ENCODE measurements at regions not wholly inside any gene's neighbourhood (a gene's known extent, or its start where the extent isn't known, plus 50 kb on each side); places are given as distances from the start of the nearest gene placed in this dataset.
A peak's percentile ranks its signal among the peaks of the same experiment; 100 is the strongest.

- H3K36me3 ChIP-seq (ENCODE audit: control insufficient read depth in 2 of 3, insufficient read depth in 3 of 3, low read length in 3 of 3): no peaks in the 10 kb centered on the region
- ATAC-seq (no peak), DNase-seq (no peak)
- Mint-ChIP-seq H3K9me3 (peaks cover 0 to 5% (median 0%) of the 10 kb centered on the region in 11 donors), H3K27ac (no peak overlapping the region), H3K36me3 (peaks cover 0 to 4% (median 0%) of the 10 kb centered on the region in 5 donors), H3K4me1 (no peaks in the 10 kb centered on the region), H3K27me3 (peaks cover 8 to 22% (median 12%) of the 10 kb centered on the region in 5 donors), H3K4me3 (no peak overlapping the region)
- ChIA-PET CTCF (no interaction called here), POLR2A (interaction anchor here (0.7 kb wide), 1 partner anchor 81 kb away, joined by 4 read pairs; no protein-coding TSS in a partner anchor)
- no peaks in the 10 kb centered on the region for H3K4me1 ChIP-seq (ENCODE audit: control insufficient read depth in 2 of 2, insufficient read depth in 2 of 2, low read length in 2 of 2)
- intact Hi-C loops (cut with micrococcal nuclease): no loop called here
- H3K4me3 ChIP-seq (ENCODE audit: low read length): no peak overlapping the region
- H3K9me3 ChIP-seq (ENCODE audit: control insufficient read depth in 2 of 3, low read length in 3 of 3): no peaks in the 10 kb centered on the region
- no peaks in the 10 kb centered on the region for H3K27me3 ChIP-seq (ENCODE audit: control insufficient read depth in 2 of 2, insufficient read depth in 2 of 2, low read length in 2 of 2)
- no peak overlapping the region for H3K27ac ChIP-seq (ENCODE audit: low read depth, low read length)
Measured at GRCh38 chr16:79687249-79688130, 87.0 kb upstream of the MAF start.

GRCh38 chr16:79685871-79686270 lies 85.3 kb upstream of the MAF start:
- Histone ChIP-seq H3K27ac (ENCODE audit: low read depth, low read length) (no peak overlapping the region), H3K36me3 (ENCODE audit: control insufficient read depth in 2 of 3, insufficient read depth in 3 of 3, low read length in 3 of 3) (no peaks in the 10 kb centered on the region), H3K9me3 (ENCODE audit: control insufficient read depth in 2 of 3, low read length in 3 of 3) (no peaks in the 10 kb centered on the region), H3K4me1 (ENCODE audit: control insufficient read depth in 2 of 2, insufficient read depth in 2 of 2, low read length in 2 of 2) (no peaks in the 10 kb centered on the region), H3K27me3 (ENCODE audit: control insufficient read depth in 2 of 2, insufficient read depth in 2 of 2, low read length in 2 of 2) (no peaks in the 10 kb centered on the region), H3K4me3 (ENCODE audit: low read length) (no peak overlapping the region)
- ChIA-PET CTCF (no interaction called here), POLR2A (no interaction called here)
- Mint-ChIP-seq H3K4me3 (no peak overlapping the region), H3K27ac (no peak overlapping the region), H3K4me1 (no peaks in the 10 kb centered on the region), H3K27me3 (peaks cover 8 to 24% (median 12%) of the 10 kb centered on the region in 5 donors), H3K9me3 (peaks cover 0 to 2% (median 0%) of the 10 kb centered on the region in 11 donors), H3K36me3 (peaks cover 0 to 4% (median 0%) of the 10 kb centered on the region in 5 donors)
- intact Hi-C loops (cut with micrococcal nuclease): no loop called here
- ATAC-seq (no peak), DNase-seq (no peak)

- intact Hi-C loops (cut with micrococcal nuclease): no loop called here
- Histone ChIP-seq H3K36me3 (ENCODE audit: control insufficient read depth in 2 of 3, insufficient read depth in 3 of 3, low read length in 3 of 3) (no peaks in the 10 kb centered on the region), H3K9me3 (ENCODE audit: control insufficient read depth in 2 of 3, low read length in 3 of 3) (no peaks in the 10 kb centered on the region), H3K4me1 (ENCODE audit: control insufficient read depth in 2 of 2, insufficient read depth in 2 of 2, low read length in 2 of 2) (no peaks in the 10 kb centered on the region), H3K27me3 (ENCODE audit: control insufficient read depth in 2 of 2, insufficient read depth in 2 of 2, low read length in 2 of 2) (no peaks in the 10 kb centered on the region), H3K4me3 (ENCODE audit: low read length) (no peak overlapping the region), H3K27ac (ENCODE audit: low read depth, low read length) (no peak overlapping the region)
- peaks cover 0 to 11% (median 0%) of the 10 kb centered on the region in 5 donors for H3K27me3 Mint-ChIP-seq
- ChIA-PET POLR2A (no interaction called here), CTCF (no interaction called here)
- H3K9me3 Mint-ChIP-seq: peaks cover 0 to 9% (median 0%) of the 10 kb centered on the region in 11 donors
- H3K4me1 Mint-ChIP-seq: no peaks in the 10 kb centered on the region
- DNase-seq: no peak
- ATAC-seq: no peak
- no peak overlapping the region for H3K4me3 Mint-ChIP-seq
- peaks cover 0 to 1% (median 0%) of the 10 kb centered on the region in 5 donors for H3K36me3 Mint-ChIP-seq
- no peak overlapping the region for H3K27ac Mint-ChIP-seq
Measured at GRCh38 chr16:79679334-79679733, 78.8 kb upstream of the MAF start.

GRCh38 chr16:79677799-79678530 lies 77.4 kb upstream of the MAF start:
- intact Hi-C loops (cut with micrococcal nuclease): no loop called here
- H3K27me3 Mint-ChIP-seq: peaks cover 0 to 14% (median 0%) of the 10 kb centered on the region in 5 donors
- DNase-seq: no peak
- no peaks in the 10 kb centered on the region for H3K4me1 Mint-ChIP-seq
- H3K9me3 Mint-ChIP-seq: peaks cover 0 to 9% (median 0%) of the 10 kb centered on the region in 11 donors
- ChIA-PET POLR2A (interaction anchor here (0.6 kb wide), 1 partner anchor 646 kb away, joined by 3 read pairs; no protein-coding TSS in a partner anchor), CTCF (no interaction called here)
- no peaks in the 10 kb centered on the region for H3K4me1 ChIP-seq (ENCODE audit: control insufficient read depth in 2 of 2, insufficient read depth in 2 of 2, low read length in 2 of 2)
- no peaks in the 10 kb centered on the region for H3K9me3 ChIP-seq (ENCODE audit: control insufficient read depth in 2 of 3, low read length in 3 of 3)
- H3K27ac Mint-ChIP-seq: no peak overlapping the region
- no peak overlapping the region for H3K4me3 ChIP-seq (ENCODE audit: low read length)
- no peak overlapping the region for H3K4me3 Mint-ChIP-seq
- ATAC-seq: no peak
- H3K27me3 ChIP-seq (ENCODE audit: control insufficient read depth in 2 of 2, insufficient read depth in 2 of 2, low read length in 2 of 2): no peaks in the 10 kb centered on the region
- H3K36me3 ChIP-seq (ENCODE audit: control insufficient read depth in 2 of 3, insufficient read depth in 3 of 3, low read length in 3 of 3): no peaks in the 10 kb centered on the region
- no peaks in the 10 kb centered on the region for H3K36me3 Mint-ChIP-seq
- no peak overlapping the region for H3K27ac ChIP-seq (ENCODE audit: low read depth, low read length)

GRCh38 chr16:79673635-79674034 lies 73.1 kb upstream of the MAF start:
- peaks cover 0 to 4% (median 0%) of the 10 kb centered on the region in 5 donors for H3K36me3 Mint-ChIP-seq
- H3K9me3 Mint-ChIP-seq: peaks cover 0 to 12% (median 7%) of the 10 kb centered on the region in 11 donors
- Histone ChIP-seq H3K36me3 (ENCODE audit: control insufficient read depth in 2 of 3, insufficient read depth in 3 of 3, low read length in 3 of 3) (no peaks in the 10 kb centered on the region), H3K4me3 (ENCODE audit: low read length) (no peak overlapping the region), H3K9me3 (ENCODE audit: control insufficient read depth in 2 of 3, low read length in 3 of 3) (no peaks in the 10 kb centered on the region), H3K27me3 (ENCODE audit: control insufficient read depth in 2 of 2, insufficient read depth in 2 of 2, low read length in 2 of 2) (peaks cover 0 to 3% of the 10 kb centered on the region in 2 donors), H3K4me1 (ENCODE audit: control insufficient read depth in 2 of 2, insufficient read depth in 2 of 2, low read length in 2 of 2) (no peaks in the 10 kb centered on the region), H3K27ac (ENCODE audit: low read depth, low read length) (no peak overlapping the region)
- no peaks in the 10 kb centered on the region for H3K4me1 Mint-ChIP-seq
- peaks cover 0 to 13% (median 0%) of the 10 kb centered on the region in 5 donors for H3K27me3 Mint-ChIP-seq
- H3K27ac Mint-ChIP-seq: no peak overlapping the region
- ATAC-seq (peak; percentile 61), DNase-seq (no peak)
- POLR2A ChIA-PET: no interaction called here
- intact Hi-C loops (cut with micrococcal nuclease): no loop called here
- H3K4me3 Mint-ChIP-seq: no peak overlapping the region
- CTCF ChIA-PET: no interaction called here

GRCh38 chr16:79672524-79672923 lies 72.0 kb upstream of the MAF start:
- no peak for ATAC-seq
- Mint-ChIP-seq H3K36me3 (peaks cover 0 to 4% (median 0%) of the 10 kb centered on the region in 5 donors), H3K4me1 (no peaks in the 10 kb centered on the region), H3K27me3 (peaks cover 0 to 13% (median 0%) of the 10 kb centered on the region in 5 donors), H3K9me3 (peaks cover 2 to 14% (median 7%) of the 10 kb centered on the region in 11 donors), H3K27ac (no peak overlapping the region), H3K4me3 (no peak overlapping the region)
- ChIA-PET CTCF (no interaction called here), POLR2A (no interaction called here)
- Histone ChIP-seq H3K9me3 (ENCODE audit: control insufficient read depth in 2 of 3, low read length in 3 of 3) (no peaks in the 10 kb centered on the region), H3K4me1 (ENCODE audit: control insufficient read depth in 2 of 2, insufficient read depth in 2 of 2, low read length in 2 of 2) (no peaks in the 10 kb centered on the region), H3K36me3 (ENCODE audit: control insufficient read depth in 2 of 3, insufficient read depth in 3 of 3, low read length in 3 of 3) (no peaks in the 10 kb centered on the region), H3K27me3 (ENCODE audit: control insufficient read depth in 2 of 2, insufficient read depth in 2 of 2, low read length in 2 of 2) (peaks cover 0 to 3% of the 10 kb centered on the region in 2 donors), H3K4me3 (ENCODE audit: low read length) (no peak overlapping the region), H3K27ac (ENCODE audit: low read depth, low read length) (no peak overlapping the region)
- no peak for DNase-seq
- intact Hi-C loops (cut with micrococcal nuclease): no loop called here

All from naive thymus-derived CD4-positive, alpha-beta T cell (primary cell).